HG03095 (cell line): ENCODE measurements at regions not wholly inside any gene's neighbourhood (a gene's known extent, or its start where the extent isn't known, plus 50 kb on each side); places are given as distances from the start of the nearest gene placed in this dataset.

Source experiments
- ATAC-seq: cut with Tn5 transposase; IDR thresholded peaks from one replicate; pipeline ENCODE4 v1.9.1; 2021; ENCODE audit warnings: moderate library complexity; ENCODE audit not compliant: unreplicated experiment

DNA sequence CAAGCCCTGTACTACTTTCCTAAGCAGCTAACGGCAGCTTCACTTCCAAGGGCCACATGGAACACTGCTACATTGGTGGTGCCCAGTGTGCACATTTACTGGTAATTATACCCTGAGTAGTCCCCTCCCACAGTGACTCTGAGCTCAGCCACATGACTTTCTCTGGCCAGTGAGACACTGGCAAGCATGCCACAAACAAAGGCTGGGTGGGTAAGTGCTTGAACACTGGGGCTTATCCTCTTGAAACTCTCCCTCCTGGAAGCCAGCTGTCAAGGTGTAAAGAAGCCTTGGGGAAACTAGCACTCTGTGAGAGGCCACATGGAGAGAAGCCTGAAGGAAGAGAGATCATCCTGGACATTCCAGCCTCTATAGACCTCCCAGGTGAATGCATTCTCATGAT lies 54.4 kb upstream of the DRD2 start:
- no peak for ATAC-seq

DNA sequence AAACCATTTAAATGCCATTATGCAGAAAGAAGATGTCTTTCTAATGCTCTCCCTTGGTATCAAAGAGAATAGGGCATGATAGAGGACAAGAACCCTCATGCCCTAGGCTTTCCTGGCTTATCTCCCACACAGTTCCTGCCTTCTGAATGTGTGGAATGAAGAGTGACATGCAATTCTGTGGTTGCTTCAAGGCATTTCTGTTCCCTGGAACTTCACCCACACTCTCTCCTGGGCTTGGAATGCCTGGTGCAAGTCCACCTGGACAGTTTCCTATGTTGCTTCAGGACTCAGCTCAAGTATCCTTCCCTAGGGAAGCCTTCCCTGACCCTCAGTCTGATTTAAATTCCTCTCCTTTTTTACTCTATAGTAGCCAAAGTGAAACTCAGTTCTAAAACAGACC lies 53.8 kb upstream of the DRD2 start:
- ATAC-seq: no peak

DNA sequence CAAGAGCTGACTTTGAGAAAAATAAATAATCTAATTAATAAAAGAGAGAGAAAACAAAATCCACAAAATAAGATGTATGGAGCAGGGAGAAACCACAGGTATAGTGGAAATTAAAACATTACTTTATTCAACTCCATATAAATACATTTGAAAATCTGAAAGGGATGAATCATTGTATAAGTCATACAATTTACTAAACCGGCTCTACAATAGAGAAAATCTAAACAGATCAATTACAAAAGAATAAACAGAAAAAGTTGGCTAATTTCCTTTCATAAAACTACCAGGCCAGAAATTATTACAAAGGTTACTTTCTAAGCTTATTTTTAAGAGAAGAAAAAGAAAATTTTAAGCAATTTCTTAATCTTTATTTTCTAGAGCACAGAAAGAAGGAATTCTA lies 51.3 kb upstream of the DRD2 start:
- no peak for ATAC-seq
